ENCODE measurements at regions not wholly inside any gene's neighbourhood (a gene's known extent, or its start where the extent isn't known, plus 50 kb on each side); places are given as distances from the start of the nearest gene placed in this dataset.

DNA sequence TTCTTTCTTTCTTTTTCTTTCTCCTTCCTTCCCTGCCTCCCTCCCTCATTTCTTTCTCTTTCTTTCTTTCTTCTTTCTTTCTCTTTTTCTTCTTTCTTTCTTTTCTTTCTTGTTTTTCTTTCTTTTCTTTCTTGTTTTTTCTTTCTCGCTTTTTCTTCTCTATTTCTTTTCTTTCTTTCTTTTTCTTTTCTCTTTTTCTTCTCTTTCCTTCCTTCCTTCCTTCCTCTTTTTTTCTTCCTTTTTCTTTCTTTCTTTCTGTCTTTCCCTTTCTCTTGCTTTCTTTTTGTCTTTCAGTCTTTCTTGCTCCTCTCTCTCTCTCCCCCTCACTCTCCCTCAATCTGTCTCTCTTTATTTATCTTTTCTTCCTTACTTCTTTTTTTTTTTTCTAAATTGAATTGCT, 472.0 kb upstream of the CHRM3 start:
- Mint-ChIP-seq H3K36me3 (no peaks in the 10 kb centered on the region), H3K9me3 (peaks cover 3% of the 10 kb centered on the region), H3K4me3 (no peak overlapping the region), H3K27ac (no peak overlapping the region), H3K27me3 (ENCODE audit: low read depth) (no peaks in the 10 kb centered on the region), H3K4me1 (peaks cover 5% of the 10 kb centered on the region; the same call in 1 of the 2 replicates)
- POLR2A ChIA-PET, result no interaction called here
- DNase-seq (ENCODE audit: low spot score) (no peak), ATAC-seq (no peak)
- CTCF ChIA-PET, result no interaction called here
- no peak for TF ChIP-seq TEAD1 (CRISPR knock-in tag; IDR thresholded peaks at IDR 0.05)
- TF ChIP-seq, protein P1, sequence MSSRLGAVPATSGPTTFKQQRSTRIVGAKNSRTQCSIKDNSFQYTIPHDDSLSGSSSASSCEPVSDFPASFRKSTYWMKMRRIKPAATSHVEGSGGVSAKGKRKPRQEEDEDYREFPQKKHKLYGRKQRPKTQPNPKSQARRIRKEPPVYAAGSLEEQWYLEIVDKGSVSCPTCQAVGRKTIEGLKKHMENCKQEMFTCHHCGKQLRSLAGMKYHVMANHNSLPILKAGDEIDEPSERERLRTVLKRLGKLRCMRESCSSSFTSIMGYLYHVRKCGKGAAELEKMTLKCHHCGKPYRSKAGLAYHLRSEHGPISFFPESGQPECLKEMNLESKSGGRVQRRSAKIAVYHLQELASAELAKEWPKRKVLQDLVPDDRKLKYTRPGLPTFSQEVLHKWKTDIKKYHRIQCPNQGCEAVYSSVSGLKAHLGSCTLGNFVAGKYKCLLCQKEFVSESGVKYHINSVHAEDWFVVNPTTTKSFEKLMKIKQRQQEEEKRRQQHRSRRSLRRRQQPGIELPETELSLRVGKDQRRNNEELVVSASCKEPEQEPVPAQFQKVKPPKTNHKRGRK (CRISPR knock-in tag; IDR thresholded peaks at IDR 0.05; ENCODE audit: borderline replicate concordance), result peak; percentile 90; the same call in 1 of the 2 replicates
- no peak for TF ChIP-seq MYBL2 (CRISPR knock-in tag; IDR thresholded peaks at IDR 0.05)
- TF ChIP-seq RORB (CRISPR knock-in tag; IDR thresholded peaks at IDR 0.05), result no peak
- TF ChIP-seq ZBTB21 (CRISPR knock-in tag; IDR thresholded peaks at IDR 0.05; ENCODE audit: borderline replicate concordance), result no peak

DNA sequence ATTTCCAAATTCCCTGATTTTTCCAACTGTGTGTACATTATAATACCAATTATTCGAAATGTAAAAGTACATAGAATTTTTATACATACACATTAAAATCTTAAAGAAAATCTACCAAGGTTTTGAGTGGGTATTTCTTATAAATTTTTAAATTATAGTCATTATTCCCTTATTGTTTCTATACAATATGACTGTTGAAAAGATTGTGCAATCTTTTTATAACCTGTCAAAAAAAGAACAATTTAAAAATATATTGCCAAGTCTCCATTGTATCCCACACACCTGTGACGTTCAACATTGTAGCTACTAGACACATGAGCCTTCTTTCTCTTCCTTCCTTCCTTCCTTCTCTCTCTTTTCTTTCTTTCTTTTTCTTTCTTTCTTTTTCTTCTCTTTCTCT, 473.2 kb upstream of the CHRM3 start:
- no peaks in the 10 kb centered on the region for H3K27me3 Mint-ChIP-seq (ENCODE audit: low read depth)
- peaks cover 3% of the 10 kb centered on the region for H3K9me3 Mint-ChIP-seq
- H3K36me3 Mint-ChIP-seq, result no peaks in the 10 kb centered on the region
- H3K27ac Mint-ChIP-seq, result no peak overlapping the region
- TF ChIP-seq SOX15 (CRISPR knock-in tag; IDR thresholded peaks at IDR 0.05), result no peak
- ATAC-seq, result no peak
- no peak for DNase-seq (ENCODE audit: low spot score)
- no peak overlapping the region for H3K4me3 Mint-ChIP-seq
- ChIA-PET POLR2A (no interaction called here), CTCF (no interaction called here)
- H3K4me1 Mint-ChIP-seq, result no peaks in the 10 kb centered on the region

DNA sequence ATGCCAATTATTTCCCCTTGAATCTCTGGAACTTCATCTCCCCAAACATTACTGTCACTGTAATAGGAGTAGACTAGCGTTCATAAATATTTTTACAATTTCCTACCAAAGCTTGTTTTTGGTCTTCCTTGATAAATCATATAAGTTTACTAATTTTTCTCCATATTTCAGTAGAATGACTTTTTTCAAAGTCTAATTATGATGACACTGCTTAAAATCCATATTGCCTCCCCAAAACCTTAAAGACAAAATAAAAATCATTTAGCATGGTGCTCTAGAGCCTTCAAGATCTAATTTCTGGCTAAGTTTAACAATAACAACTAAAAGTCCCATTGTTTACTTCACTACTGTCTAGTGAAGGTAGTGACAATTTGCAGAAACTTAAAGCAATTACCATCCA, 474.2 kb upstream of the CHRM3 start:
- peaks cover 3% of the 10 kb centered on the region for H3K9me3 Mint-ChIP-seq
- no peak overlapping the region for H3K4me3 Mint-ChIP-seq
- no peaks in the 10 kb centered on the region for H3K4me1 Mint-ChIP-seq
- H3K36me3 Mint-ChIP-seq, result no peaks in the 10 kb centered on the region
- CTCF ChIA-PET, result no interaction called here
- POLR2A ChIA-PET, result no interaction called here
- H3K27me3 Mint-ChIP-seq (ENCODE audit: low read depth), result no peaks in the 10 kb centered on the region
- DNase-seq (ENCODE audit: low spot score), result no peak
- ATAC-seq, result no peak
- H3K27ac Mint-ChIP-seq, result no peak overlapping the region
- TF ChIP-seq, protein P2, sequence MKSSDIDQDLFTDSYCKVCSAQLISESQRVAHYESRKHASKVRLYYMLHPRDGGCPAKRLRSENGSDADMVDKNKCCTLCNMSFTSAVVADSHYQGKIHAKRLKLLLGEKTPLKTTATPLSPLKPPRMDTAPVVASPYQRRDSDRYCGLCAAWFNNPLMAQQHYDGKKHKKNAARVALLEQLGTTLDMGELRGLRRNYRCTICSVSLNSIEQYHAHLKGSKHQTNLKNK (CRISPR knock-in tag; IDR thresholded peaks at IDR 0.05), result no peak
- TF ChIP-seq, protein P3, sequence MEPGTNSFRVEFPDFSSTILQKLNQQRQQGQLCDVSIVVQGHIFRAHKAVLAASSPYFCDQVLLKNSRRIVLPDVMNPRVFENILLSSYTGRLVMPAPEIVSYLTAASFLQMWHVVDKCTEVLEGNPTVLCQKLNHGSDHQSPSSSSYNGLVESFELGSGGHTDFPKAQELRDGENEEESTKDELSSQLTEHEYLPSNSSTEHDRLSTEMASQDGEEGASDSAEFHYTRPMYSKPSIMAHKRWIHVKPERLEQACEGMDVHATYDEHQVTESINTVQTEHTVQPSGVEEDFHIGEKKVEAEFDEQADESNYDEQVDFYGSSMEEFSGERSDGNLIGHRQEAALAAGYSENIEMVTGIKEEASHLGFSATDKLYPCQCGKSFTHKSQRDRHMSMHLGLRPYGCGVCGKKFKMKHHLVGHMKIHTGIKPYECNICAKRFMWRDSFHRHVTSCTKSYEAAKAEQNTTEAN (CRISPR knock-in tag; IDR thresholded peaks at IDR 0.05), result no peak
- TF ChIP-seq MXD4 (CRISPR knock-in tag; IDR thresholded peaks at IDR 0.05; ENCODE audit: borderline replicate concordance) (no peak), NR3C1 (CRISPR knock-in tag; conservative IDR thresholded peaks at IDR 0.05; ENCODE audit: low read depth) (no peak), RORB (CRISPR knock-in tag; IDR thresholded peaks at IDR 0.05) (no peak), EMX1 (CRISPR knock-in tag; IDR thresholded peaks at IDR 0.05) (no peak), SMAD4 (CRISPR knock-in tag; IDR thresholded peaks at IDR 0.05) (no peak), JUN (CRISPR knock-in tag; IDR thresholded peaks at IDR 0.05) (no peak), SP1 (CRISPR knock-in tag; conservative IDR thresholded peaks at IDR 0.05) (no peak), GRHL2 (CRISPR knock-in tag; IDR thresholded peaks at IDR 0.05; ENCODE audit: insufficient replicate concordance, severe bottlenecking) (no peak), ZNF121 (CRISPR knock-in tag; IDR thresholded peaks at IDR 0.05) (no peak)
- TF ChIP-seq, protein P4, sequence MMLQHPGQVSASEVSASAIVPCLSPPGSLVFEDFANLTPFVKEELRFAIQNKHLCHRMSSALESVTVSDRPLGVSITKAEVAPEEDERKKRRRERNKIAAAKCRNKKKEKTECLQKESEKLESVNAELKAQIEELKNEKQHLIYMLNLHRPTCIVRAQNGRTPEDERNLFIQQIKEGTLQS (CRISPR knock-in tag; conservative IDR thresholded peaks at IDR 0.05), result no peak
- TF ChIP-seq, protein P5, sequence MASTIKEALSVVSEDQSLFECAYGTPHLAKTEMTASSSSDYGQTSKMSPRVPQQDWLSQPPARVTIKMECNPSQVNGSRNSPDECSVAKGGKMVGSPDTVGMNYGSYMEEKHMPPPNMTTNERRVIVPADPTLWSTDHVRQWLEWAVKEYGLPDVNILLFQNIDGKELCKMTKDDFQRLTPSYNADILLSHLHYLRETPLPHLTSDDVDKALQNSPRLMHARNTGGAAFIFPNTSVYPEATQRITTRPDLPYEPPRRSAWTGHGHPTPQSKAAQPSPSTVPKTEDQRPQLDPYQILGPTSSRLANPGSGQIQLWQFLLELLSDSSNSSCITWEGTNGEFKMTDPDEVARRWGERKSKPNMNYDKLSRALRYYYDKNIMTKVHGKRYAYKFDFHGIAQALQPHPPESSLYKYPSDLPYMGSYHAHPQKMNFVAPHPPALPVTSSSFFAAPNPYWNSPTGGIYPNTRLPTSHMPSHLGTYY (CRISPR knock-in tag; IDR thresholded peaks at IDR 0.05), result no peak
- TF ChIP-seq, protein P6, sequence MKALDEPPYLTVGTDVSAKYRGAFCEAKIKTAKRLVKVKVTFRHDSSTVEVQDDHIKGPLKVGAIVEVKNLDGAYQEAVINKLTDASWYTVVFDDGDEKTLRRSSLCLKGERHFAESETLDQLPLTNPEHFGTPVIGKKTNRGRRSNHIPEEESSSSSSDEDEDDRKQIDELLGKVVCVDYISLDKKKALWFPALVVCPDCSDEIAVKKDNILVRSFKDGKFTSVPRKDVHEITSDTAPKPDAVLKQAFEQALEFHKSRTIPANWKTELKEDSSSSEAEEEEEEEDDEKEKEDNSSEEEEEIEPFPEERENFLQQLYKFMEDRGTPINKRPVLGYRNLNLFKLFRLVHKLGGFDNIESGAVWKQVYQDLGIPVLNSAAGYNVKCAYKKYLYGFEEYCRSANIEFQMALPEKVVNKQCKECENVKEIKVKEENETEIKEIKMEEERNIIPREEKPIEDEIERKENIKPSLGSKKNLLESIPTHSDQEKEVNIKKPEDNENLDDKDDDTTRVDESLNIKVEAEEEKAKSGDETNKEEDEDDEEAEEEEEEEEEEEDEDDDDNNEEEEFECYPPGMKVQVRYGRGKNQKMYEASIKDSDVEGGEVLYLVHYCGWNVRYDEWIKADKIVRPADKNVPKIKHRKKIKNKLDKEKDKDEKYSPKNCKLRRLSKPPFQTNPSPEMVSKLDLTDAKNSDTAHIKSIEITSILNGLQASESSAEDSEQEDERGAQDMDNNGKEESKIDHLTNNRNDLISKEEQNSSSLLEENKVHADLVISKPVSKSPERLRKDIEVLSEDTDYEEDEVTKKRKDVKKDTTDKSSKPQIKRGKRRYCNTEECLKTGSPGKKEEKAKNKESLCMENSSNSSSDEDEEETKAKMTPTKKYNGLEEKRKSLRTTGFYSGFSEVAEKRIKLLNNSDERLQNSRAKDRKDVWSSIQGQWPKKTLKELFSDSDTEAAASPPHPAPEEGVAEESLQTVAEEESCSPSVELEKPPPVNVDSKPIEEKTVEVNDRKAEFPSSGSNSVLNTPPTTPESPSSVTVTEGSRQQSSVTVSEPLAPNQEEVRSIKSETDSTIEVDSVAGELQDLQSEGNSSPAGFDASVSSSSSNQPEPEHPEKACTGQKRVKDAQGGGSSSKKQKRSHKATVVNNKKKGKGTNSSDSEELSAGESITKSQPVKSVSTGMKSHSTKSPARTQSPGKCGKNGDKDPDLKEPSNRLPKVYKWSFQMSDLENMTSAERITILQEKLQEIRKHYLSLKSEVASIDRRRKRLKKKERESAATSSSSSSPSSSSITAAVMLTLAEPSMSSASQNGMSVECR (CRISPR knock-in tag; IDR thresholded peaks at IDR 0.05; ENCODE audit: borderline replicate concordance), result no peak
- TF ChIP-seq, protein P7, sequence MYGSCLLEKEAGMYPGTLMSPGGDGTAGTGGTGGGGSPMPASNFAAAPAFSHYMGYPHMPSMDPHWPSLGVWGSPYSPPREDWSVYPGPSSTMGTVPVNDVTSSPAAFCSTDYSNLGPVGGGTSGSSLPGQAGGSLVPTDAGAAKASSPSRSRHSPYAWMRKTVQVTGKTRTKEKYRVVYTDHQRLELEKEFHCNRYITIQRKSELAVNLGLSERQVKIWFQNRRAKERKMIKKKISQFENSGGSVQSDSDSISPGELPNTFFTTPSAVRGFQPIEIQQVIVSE (CRISPR knock-in tag; IDR thresholded peaks at IDR 0.05; ENCODE audit: borderline replicate concordance), result no peak
- TF ChIP-seq, protein P8, sequence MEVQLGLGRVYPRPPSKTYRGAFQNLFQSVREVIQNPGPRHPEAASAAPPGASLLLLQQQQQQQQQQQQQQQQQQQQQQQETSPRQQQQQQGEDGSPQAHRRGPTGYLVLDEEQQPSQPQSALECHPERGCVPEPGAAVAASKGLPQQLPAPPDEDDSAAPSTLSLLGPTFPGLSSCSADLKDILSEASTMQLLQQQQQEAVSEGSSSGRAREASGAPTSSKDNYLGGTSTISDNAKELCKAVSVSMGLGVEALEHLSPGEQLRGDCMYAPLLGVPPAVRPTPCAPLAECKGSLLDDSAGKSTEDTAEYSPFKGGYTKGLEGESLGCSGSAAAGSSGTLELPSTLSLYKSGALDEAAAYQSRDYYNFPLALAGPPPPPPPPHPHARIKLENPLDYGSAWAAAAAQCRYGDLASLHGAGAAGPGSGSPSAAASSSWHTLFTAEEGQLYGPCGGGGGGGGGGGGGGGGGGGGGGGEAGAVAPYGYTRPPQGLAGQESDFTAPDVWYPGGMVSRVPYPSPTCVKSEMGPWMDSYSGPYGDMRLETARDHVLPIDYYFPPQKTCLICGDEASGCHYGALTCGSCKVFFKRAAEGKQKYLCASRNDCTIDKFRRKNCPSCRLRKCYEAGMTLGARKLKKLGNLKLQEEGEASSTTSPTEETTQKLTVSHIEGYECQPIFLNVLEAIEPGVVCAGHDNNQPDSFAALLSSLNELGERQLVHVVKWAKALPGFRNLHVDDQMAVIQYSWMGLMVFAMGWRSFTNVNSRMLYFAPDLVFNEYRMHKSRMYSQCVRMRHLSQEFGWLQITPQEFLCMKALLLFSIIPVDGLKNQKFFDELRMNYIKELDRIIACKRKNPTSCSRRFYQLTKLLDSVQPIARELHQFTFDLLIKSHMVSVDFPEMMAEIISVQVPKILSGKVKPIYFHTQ (CRISPR knock-in tag; IDR thresholded peaks at IDR 0.05), result no peak
